Upper lobe of left lung (tissue), 4 donors: ENCODE measurements at regions not wholly inside any gene's neighbourhood (a gene's known extent, or its start where the extent isn't known, plus 50 kb on each side); places are given as distances from the start of the nearest gene placed in this dataset.

Source experiments
- EP300 ChIP-seq, 4 donors: sonication (generic); formaldehyde crosslinking; IDR thresholded peaks; one replicate each; pipeline ENCODE4 v1.5.1; 2017; ENCODE audit warnings: antibody characterized with exemption in 4 of 4, control low read depth in 2 of 4
- POLR2A ChIP-seq, 4 donors: fragments of 450-650 bp; IDR thresholded peaks; one replicate each; pipeline ENCODE4 v1.5.1; 2016 to 2017; ENCODE audit warnings: antibody characterized with exemption in 4 of 4, mild to moderate bottlenecking in 2 of 4
- POLR2AphosphoS5 ChIP-seq, 2 donors: sonication (generic); formaldehyde crosslinking; IDR thresholded peaks; one replicate each; pipeline ENCODE4 v1.5.1; 2017; ENCODE audit warnings: antibody characterized with exemption in 2 of 2
- TF ChIP-seq, protein P1 (sequence below), 6 experiments: fragments of 450-650 bp in 4 of 6; fragments of 200-600 bp in 2 of 6; sonication (generic) in 2 of 6; IDR thresholded peaks; one replicate each; pipeline ENCODE4 v1.5.1; 2016 to 2019; ENCODE audit warnings: antibody characterized with exemption in 6 of 6

DNA sequence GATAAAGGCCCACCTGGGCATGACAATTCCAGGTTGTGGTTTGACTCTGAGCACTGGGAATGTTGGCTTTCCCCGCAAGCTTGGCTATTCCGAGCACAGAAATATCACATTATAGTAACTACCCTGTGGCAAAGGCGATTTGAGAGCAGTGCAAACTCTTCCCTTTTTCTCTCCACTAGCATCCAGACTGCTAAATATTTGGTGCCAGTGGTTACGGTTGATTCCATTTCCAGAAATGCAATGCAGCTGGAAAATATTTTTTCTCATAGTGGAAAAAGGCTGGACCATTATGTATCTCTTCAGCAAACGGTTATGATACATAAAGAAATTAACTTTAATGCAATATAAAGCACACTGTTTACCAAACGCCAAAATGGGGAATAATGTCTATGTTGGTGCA is 158.0 kb downstream of the ENC1 start:
- TF ChIP-seq, protein P1, sequence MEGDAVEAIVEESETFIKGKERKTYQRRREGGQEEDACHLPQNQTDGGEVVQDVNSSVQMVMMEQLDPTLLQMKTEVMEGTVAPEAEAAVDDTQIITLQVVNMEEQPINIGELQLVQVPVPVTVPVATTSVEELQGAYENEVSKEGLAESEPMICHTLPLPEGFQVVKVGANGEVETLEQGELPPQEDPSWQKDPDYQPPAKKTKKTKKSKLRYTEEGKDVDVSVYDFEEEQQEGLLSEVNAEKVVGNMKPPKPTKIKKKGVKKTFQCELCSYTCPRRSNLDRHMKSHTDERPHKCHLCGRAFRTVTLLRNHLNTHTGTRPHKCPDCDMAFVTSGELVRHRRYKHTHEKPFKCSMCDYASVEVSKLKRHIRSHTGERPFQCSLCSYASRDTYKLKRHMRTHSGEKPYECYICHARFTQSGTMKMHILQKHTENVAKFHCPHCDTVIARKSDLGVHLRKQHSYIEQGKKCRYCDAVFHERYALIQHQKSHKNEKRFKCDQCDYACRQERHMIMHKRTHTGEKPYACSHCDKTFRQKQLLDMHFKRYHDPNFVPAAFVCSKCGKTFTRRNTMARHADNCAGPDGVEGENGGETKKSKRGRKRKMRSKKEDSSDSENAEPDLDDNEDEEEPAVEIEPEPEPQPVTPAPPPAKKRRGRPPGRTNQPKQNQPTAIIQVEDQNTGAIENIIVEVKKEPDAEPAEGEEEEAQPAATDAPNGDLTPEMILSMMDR (IDR thresholded peaks at IDR 0.05) = no peak
- TF ChIP-seq POLR2A (IDR thresholded peaks at IDR 0.05) (no peak), POLR2AphosphoS5 (IDR thresholded peaks at IDR 0.05) (no peak), EP300 (IDR thresholded peaks at IDR 0.05) (no peak)
